ENCODE measurements at regions not wholly inside any gene's neighbourhood (a gene's known extent, or its start where the extent isn't known, plus 50 kb on each side); places are given as distances from the start of the nearest gene placed in this dataset.

DNA sequence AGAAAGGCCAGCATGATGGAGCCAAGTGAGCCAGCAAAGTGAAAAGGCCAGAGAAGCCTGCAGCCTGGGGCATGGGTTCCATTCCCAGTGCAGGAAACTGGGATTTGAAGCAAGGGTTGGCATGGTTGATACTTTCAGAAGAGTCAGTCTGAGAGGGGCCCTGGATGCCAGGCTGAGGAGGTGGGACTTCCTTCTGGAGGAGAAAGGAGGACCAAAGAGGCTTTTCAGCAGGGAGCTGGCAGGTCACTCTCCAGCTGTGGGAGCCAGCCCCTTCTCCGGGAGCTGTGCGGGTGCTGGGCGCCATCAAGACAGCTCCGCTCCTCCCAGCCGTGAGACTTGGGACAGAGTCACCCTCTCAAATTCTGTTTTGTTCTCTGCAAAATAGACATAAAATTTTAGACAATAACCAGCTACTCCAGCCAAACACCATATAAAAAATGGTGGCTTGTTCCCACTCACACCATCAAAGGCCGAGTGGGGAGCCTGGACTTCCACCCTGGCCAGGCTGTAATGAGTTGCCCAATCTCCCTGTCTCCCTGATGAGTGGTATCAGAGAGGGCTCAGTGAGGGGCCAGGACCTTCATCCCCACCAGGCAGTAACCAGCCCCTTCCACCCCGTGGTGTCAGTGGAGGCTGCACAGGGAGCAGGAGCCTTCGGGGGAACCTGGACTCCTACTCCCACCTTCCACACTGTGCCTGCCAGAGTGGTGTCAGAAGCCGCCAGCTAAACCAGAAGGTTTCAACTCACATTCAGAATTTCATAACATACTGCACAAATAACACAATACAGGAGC is 133.6 kb upstream of the RET start:
- no peak for TF ChIP-seq ZFX (IDR thresholded peaks at IDR 0.05)
- TF ChIP-seq, protein P1, sequence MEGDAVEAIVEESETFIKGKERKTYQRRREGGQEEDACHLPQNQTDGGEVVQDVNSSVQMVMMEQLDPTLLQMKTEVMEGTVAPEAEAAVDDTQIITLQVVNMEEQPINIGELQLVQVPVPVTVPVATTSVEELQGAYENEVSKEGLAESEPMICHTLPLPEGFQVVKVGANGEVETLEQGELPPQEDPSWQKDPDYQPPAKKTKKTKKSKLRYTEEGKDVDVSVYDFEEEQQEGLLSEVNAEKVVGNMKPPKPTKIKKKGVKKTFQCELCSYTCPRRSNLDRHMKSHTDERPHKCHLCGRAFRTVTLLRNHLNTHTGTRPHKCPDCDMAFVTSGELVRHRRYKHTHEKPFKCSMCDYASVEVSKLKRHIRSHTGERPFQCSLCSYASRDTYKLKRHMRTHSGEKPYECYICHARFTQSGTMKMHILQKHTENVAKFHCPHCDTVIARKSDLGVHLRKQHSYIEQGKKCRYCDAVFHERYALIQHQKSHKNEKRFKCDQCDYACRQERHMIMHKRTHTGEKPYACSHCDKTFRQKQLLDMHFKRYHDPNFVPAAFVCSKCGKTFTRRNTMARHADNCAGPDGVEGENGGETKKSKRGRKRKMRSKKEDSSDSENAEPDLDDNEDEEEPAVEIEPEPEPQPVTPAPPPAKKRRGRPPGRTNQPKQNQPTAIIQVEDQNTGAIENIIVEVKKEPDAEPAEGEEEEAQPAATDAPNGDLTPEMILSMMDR (conservative IDR thresholded peaks at IDR 0.05) = no peak
- H3K27ac ChIP-seq = no peak overlapping the region

DNA sequence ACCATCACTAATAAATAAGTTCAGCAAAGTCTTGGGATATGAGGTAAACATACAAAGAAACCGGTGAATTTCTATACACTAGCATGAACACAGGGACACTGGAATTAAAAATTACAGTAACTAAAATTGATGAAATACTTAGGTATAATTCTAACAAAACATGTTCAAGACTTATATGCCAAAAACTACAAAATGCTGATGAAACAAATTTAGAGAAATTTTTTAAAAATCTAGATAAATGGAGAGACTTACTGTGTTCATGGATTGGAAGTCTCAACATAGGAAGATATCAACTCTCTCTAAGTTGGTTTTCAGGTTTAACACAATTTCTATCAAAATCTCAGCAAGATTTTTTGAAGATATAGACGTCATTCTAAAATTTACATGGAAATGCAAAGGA is 128.8 kb upstream of the RET start:
- TF ChIP-seq ZFX (IDR thresholded peaks at IDR 0.05) = no peak
- TF ChIP-seq, protein P1 (conservative IDR thresholded peaks at IDR 0.05) = no peak

GRCh38 chr10:42949287-42949686 is 127.6 kb upstream of the RET start:
- TF ChIP-seq ZFX (IDR thresholded peaks at IDR 0.05) = no peak
- TF ChIP-seq, protein P1 (conservative IDR thresholded peaks at IDR 0.05) = no peak

More for the DNA sequence above, 128.8 kb upstream of the RET start:
- no peak overlapping the region for H3K27ac ChIP-seq

GRCh38 chr10:42950606-42951485 is 126.0 kb upstream of the RET start:
- TF ChIP-seq, protein P1 (conservative IDR thresholded peaks at IDR 0.05) = no peak
- no peak for TF ChIP-seq ZFX (IDR thresholded peaks at IDR 0.05)
- no peak overlapping the region; the same call in 1 of the 2 replicates for H3K27ac ChIP-seq

More at GRCh38 chr10:42949287-42949686, 127.6 kb upstream of the RET start:
- H3K27ac ChIP-seq = no peak overlapping the region

GRCh38 chr10:42951486-42952251 is 125.2 kb upstream of the RET start:
- H3K27ac ChIP-seq = peak overlapping the region; percentile 46
- TF ChIP-seq, protein P1 (conservative IDR thresholded peaks at IDR 0.05) = no peak
- TF ChIP-seq ZFX (IDR thresholded peaks at IDR 0.05) = no peak

GRCh38 chr10:42952349-42952748 is 124.5 kb upstream of the RET start:
- TF ChIP-seq ZFX (IDR thresholded peaks at IDR 0.05) = no peak
- TF ChIP-seq, protein P1 (conservative IDR thresholded peaks at IDR 0.05) = no peak
- peak overlapping the region; percentile 46 for H3K27ac ChIP-seq
